Right renal cortex interstitium (tissue), 3 donors: ENCODE measurements at regions not wholly inside any gene's neighbourhood (a gene's known extent, or its start where the extent isn't known, plus 50 kb on each side); places are given as distances from the start of the nearest gene placed in this dataset.
A peak's percentile ranks its signal among the peaks of the same experiment; 100 is the strongest.

ENCODE experiments used
- DNase-seq, 3 donors: peaks; one replicate each; pipeline ENCODE4 v3.0.0-alpha.2; 2013; ENCODE audit warnings: low read depth in 3 of 3, low spot score in 2 of 3

DNA sequence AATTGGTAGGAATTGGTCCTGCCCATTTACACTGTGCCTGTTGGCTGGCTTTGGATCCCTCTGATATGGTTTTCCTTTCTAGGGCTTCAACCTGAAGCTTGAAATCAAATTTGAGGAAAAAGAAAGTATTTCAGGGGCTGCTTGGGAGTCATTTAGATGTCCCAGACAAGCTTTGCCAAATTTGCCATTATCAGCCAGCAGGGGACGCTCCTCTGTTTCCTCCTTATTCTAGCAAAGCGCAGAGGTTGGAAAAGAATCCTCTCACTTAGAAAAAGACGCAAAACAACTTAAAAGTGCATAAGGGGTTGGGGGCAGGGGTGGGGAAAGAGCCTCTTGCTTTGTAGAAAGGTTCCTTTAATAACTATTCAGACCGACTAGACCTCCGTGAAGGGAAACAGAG lies 1211.1 kb upstream of the PCDH20 start:
- DNase-seq, result no peak

DNA sequence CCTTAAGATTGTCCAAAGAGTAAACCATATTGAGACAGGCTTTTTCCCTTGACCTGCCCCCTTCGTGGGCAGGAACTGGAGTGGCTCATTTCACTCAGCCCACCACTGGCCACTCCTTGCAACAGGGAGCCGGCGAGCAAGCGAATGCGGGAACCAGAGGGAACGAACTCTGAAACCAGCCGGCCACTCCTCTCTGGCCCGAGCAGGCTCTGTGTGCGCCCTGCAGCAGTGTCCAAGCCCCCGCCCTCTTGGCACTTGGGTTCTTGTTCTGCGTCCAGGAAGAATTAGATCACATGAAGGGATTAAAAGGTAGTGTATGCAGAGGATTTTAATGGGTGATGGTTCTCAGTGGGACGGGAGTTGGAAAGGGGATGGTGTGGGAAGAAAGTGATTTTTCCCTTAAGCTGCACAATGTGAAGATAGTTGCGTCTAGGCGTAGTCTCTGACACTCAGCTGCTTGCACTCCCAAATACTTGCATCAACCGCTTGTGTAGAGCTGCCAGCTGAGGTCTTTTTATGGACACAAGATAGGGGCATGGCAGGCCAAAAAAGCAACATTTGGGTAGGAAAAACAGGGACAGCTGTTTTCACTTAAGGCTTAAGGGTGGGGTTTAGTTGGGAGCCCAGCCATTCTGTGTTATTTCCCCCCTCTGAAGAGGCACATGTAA lies 1209.7 kb upstream of the PCDH20 start:
- DNase-seq, result no peak

GRCh38 chr13:62613819-62614218 lies 1198.2 kb upstream of the PCDH20 start:
- DNase-seq, result no peak

- no peak for DNase-seq
These were observed 1195.7 kb upstream of the PCDH20 start for GRCh38 chr13:62611343-62611742.

DNA sequence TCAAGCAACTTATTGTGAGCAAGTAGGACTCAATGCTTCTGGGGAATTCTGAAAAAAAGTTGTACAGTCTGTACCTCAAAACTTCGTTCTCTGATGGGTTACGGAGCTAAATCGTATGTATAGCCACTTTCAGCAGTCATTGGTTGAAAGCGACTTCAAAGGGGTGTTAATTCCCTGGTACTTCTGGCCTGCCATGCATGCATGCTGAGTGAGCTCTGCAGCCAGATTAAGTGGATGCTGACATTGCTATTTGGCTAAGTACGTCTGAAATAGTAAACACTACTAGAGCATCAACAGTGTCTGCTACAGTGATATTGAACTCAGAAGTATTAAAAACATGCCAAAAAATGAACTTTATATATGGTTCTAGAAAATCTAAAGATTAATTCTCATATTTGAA lies 1183.1 kb upstream of the PCDH20 start:
- DNase-seq, result no peak

DNA sequence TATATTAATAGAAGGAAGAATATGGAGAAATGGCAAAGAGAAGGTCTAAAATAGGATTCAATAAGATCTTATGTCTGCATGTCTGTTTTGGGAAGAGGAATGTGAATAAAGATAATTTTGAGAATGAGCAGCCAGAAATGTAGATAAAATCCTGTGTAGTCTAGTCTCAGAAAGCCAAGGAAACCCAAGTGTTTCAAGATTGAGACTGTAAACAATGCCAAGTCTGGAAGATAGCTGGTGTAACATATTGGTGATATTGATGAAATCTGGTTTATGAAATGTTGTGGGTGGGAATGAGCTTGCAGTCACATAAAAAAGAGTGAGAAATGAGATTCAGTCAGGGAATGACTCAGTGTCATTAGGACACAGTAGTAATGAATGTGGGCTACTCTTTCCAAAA lies 1180.3 kb upstream of the PCDH20 start:
- no peak for DNase-seq

DNA sequence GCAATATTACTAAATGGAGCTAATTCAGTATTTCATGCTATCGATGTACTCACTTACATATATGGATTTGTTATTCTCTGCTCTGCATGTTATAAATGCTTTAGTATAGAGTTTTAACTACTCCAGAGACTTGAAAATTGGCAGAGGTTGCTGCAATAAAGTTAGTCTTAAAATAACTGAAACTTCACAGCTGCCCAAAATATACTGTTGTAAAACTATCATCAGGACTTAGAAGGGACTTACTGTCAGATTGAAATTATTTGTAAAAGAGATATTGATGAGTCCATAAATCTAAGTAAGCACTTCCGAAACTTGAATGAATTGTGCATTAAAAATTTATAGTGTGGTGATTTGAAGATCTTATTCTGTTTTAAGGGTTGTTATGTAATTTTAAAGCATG lies 1178.2 kb upstream of the PCDH20 start:
- peak in 2 of 3 donors; percentile 7 to 18 for DNase-seq

GRCh38 chr13:62583466-62583865 lies 1167.8 kb upstream of the PCDH20 start:
- DNase-seq, result no peak

- DNase-seq, result no peak
These were observed 1162.8 kb upstream of the PCDH20 start for GRCh38 chr13:62578402-62578801.

DNA sequence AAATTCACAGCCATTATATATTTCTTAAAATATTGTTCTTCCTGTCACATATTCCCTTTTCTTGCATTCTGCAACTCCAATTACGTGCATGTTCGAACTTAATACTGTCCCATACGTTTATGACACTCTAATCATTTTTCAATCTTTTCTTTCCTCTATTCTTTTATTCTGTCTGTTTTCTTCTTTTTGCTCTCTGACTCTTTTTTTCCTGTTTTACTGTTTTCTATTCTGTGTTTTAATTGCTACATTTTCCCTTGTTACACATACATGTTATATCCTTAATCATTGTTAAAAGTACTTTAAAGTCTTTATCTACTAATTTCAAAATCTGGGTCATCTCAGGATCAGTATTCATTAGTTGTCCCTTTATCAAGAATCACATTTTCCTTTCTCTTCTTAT lies 1149.1 kb upstream of the PCDH20 start:
- no peak for DNase-seq

DNA sequence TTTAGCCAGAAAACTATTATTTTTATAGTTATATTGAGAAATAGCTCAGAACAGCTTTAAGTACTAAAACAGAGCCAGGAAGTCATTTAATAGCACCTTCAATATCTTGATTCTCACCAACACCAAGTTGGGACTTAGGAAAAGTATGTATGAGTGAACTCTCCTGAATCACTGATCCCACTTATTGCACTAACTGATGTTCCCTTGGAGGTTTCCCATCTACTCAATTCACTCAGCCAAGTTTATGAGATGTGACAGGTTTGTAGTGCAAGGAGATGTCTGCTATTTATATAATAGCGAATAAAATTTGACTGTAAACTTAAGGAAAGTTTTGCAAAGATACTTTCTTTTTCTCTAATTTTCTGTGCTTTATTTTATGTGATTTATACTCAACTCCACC lies 1147.6 kb upstream of the PCDH20 start:
- DNase-seq, result no peak

DNA sequence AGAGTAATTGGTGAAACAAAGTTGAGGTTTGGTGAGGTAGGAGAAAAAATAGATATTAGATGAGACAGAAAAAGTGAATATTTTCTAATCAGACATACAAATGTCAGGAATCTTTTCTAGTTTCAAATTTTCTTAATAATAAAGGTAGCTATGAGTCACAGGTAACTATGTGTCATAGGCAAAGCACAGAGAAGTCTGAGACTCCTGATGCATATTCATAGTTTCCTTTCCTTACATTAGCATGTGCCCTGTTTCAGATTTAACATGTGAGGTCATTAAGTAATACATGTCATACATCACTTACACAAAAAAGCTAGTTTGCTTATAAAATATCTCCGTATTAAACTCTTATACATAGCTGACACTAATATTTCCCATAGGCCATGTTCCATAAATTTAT lies 1141.3 kb upstream of the PCDH20 start:
- DNase-seq, result no peak

DNA sequence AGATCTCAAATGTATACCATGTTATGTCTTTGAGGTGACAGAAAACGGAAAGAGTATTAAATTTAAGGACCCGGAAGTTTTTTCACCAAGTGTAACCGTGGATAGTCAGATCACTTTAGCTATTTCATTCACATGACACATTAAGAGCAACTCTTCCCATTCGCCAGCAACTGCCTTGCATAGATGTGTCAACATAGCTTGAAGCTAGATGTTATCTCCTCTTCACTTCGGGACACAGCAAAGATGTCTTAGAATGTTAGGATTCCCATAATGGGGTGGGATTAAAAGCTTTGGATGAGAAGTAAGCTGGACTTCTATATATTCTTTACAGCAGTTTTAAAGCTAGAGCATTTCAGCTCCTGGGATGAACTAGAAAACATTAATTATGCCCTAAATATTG lies 1135.9 kb upstream of the PCDH20 start:
- no peak for DNase-seq

GRCh38 chr13:62544928-62545327 lies 1129.3 kb upstream of the PCDH20 start:
- DNase-seq, result no peak

GRCh38 chr13:62537593-62537992 lies 1121.9 kb upstream of the PCDH20 start:
- no peak for DNase-seq

DNA sequence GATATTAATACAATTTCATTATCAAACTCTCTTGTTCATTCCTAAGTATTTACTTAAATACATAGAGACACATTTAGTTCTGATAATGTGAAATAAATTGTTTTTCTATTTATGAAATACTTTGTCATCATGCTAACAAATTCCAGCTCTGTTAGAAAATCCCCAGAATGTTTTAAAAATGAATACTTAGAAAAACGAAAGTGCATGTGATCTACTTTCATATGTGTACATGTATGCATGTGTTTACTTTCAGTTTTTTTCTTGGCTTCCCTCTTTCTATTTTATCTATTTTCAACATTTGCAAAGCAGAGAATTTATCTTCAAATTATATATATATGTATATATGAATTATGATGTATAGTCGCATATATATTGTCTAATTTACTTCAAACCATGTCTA lies 1110.0 kb upstream of the PCDH20 start:
- DNase-seq, result no peak

- DNase-seq, result no peak
These were observed 1108.8 kb upstream of the PCDH20 start for GRCh38 chr13:62524498-62524897.

- no peak for DNase-seq
These were observed 1108.4 kb upstream of the PCDH20 start for GRCh38 chr13:62524061-62524460.

DNA sequence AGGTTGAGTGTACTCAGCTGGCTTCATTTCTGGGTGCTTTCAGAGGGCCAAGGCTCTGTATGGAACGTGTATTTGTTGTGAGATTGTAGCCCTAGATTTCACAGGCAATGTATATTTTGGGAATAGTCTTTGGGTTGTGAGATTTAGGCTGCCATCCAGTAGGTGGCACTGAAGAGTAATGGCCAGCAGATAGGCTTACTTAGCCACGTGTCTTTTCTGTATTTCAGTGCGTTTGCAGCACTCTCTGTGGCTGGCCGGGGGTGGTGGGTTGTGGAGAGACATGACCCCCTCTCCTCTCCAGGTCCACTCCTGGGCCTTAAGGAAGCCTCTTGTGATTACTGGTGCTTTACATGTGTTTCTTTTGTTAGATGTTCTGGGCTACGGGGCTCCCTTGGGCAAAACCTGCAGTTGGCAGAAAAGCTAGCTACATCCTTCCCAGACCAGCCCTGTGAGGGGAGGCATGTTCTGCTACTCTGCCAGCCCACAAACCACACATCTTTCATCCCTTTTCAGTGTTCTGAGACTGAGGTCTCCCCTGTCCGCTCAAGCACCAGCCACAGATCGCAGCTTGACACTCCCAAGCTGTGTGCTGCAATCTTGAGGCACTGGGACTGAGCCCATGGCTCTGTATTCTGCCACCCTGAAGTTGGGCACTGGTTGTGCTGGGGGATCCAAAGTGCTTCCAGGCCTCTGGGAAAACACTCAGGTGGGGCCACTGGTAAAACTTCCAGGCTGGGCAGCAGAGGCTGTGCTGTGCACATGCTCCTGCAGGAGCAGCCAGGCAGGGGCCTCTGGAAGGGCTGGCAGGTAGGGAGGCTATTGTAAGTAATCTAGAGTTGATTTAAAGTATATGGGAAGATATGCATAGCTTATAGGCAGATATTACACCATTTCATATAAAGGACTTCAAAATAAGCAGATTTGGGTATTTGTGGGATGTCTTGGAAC lies 1096.8 kb upstream of the PCDH20 start:
- DNase-seq, result peak in 2 of 3 donors; percentile 4 to 9

GRCh38 chr13:62510906-62511655 lies 1095.4 kb upstream of the PCDH20 start:
- no peak for DNase-seq

GRCh38 chr13:62502588-62502987 lies 1086.9 kb upstream of the PCDH20 start:
- no peak for DNase-seq
